Activated T-helper 17 cell treated with anti-CD3 and anti-CD28 coated beads, Interleukin-2, amount 50 U/mL, for 72 hours (primary cell): ENCODE measurements at regions not wholly inside any gene's neighbourhood (a gene's known extent, or its start where the extent isn't known, plus 50 kb on each side); places are given as distances from the start of the nearest gene placed in this dataset.
A peak's percentile ranks its signal among the peaks of the same experiment; 100 is the strongest.

Source experiments
- ATAC-seq: fragments of 150-1000 bp; cut with Tn5 transposase; replicated peaks from 2 replicates; pipeline ENCODE4 v1.10.0; 2021; ENCODE audit warnings: mild to moderate bottlenecking, moderate library complexity
- H3K27ac Mint-ChIP-seq: one replicate; pipeline ENCODE4 v1.8.0; 2022; ENCODE audit warnings: mixed read lengths
- H3K27me3 Mint-ChIP-seq: one replicate; pipeline ENCODE4 v1.8.0; 2022; ENCODE audit warnings: mixed read lengths
- H3K36me3 Mint-ChIP-seq: one replicate; pipeline ENCODE4 v1.8.0; 2022; ENCODE audit warnings: low read depth, mild to moderate bottlenecking, mixed read lengths
- H3K4me1 Mint-ChIP-seq: one replicate; pipeline ENCODE4 v1.8.0; 2022; ENCODE audit warnings: mixed read lengths
- H3K4me3 Mint-ChIP-seq: one replicate; pipeline ENCODE4 v1.8.0; 2022; ENCODE audit warnings: mild to moderate bottlenecking, mixed read lengths
- H3K9me3 Mint-ChIP-seq: one replicate; pipeline ENCODE4 v1.8.0; 2022; ENCODE audit warnings: mixed read lengths

DNA sequence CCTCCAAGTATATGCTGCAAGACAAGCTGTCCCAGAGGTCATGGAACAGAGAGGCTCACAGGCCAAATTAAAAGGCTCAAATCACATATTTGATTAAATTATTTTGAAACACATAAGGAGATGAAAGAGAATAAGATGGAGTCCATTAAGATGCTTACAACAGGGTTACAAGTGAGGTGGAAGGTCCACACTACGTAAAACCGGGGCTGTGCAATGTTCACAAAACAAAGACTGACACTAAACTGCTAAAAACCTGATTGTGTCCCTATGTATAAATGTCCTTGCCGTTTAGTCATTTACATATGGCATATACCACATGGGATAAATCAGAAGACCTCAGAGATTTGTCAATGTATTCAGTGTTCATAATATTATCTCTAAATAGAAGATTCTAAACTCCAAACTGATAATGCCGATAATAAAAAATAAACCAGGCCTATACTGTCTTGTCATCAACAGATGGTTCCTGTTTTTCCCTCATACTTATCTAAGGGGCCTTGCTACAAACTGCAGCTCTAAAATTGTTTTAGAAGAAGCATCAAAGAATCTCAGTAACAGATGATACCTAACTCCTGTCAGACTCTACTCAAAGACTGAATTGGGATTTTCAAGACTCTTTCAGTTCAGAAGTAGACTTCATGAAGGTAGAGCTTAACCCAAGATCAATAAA is 51.8 kb upstream of the RIPOR2 start:
- Mint-ChIP-seq H3K27ac (no peak overlapping the region), H3K36me3 (peaks cover 27% of the 10 kb centered on the region), H3K4me1 (peaks cover 41% of the 10 kb centered on the region), H3K9me3 (peaks cover 4% of the 10 kb centered on the region), H3K4me3 (no peak overlapping the region), H3K27me3 (no peaks in the 10 kb centered on the region)
- ATAC-seq = no peak

DNA sequence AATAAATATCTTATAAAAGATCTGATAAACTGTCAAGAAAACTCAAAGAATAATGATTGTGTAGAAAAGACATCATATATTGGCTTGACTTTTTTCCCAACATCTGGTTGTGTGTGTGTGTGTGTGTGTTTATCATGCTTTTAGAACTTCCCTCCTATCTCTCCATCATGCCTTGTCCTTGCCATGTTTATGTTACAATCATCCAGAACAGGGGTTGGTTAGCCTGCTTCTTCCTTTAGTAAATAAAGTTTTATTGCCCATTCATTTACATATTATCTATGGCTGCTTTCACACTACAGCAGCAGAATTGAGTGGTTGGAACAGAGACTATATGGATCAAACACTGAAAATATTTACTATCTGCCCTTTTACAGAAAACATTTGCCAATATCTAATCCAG is 52.8 kb upstream of the RIPOR2 start:
- peaks cover 27% of the 10 kb centered on the region for H3K36me3 Mint-ChIP-seq
- H3K27ac Mint-ChIP-seq = no peak overlapping the region
- no peak overlapping the region for H3K4me3 Mint-ChIP-seq
- peaks cover 4% of the 10 kb centered on the region for H3K9me3 Mint-ChIP-seq
- no peak for ATAC-seq
- peaks cover 33% of the 10 kb centered on the region for H3K4me1 Mint-ChIP-seq
- no peaks in the 10 kb centered on the region for H3K27me3 Mint-ChIP-seq

DNA sequence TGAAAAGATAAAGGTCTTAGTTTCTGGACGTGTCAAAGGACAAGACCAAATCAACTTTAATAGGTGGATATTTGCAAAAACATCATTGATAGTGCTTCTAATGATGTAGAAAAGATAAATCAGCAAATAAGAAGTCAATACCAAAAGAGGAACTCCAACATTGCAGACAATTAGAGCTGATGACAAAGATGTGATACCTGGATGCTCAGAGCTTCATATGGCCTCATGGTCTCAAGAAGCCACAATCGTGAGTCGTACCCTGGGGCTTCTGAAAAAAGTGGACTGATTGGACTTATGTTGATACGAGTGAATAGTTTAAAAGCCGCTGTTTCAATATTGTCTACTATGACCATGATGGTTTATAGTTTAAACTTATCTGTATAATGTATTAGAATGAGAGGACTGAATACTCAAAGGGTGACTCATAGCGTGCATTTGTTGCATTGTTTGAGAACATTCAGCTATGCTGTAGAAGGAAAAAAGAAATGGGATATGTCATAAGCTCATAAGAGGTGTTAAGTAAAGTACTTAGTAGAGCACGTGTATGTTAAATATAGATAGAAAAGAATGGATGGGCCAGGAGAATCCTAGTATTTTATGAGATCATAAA is 54.6 kb upstream of the RIPOR2 start:
- H3K27ac Mint-ChIP-seq = no peak overlapping the region
- H3K9me3 Mint-ChIP-seq = peaks cover 4% of the 10 kb centered on the region
- no peak overlapping the region for H3K4me3 Mint-ChIP-seq
- no peaks in the 10 kb centered on the region for H3K27me3 Mint-ChIP-seq
- no peak for ATAC-seq
- peaks cover 45% of the 10 kb centered on the region for H3K4me1 Mint-ChIP-seq
- H3K36me3 Mint-ChIP-seq = peaks cover 21% of the 10 kb centered on the region

DNA sequence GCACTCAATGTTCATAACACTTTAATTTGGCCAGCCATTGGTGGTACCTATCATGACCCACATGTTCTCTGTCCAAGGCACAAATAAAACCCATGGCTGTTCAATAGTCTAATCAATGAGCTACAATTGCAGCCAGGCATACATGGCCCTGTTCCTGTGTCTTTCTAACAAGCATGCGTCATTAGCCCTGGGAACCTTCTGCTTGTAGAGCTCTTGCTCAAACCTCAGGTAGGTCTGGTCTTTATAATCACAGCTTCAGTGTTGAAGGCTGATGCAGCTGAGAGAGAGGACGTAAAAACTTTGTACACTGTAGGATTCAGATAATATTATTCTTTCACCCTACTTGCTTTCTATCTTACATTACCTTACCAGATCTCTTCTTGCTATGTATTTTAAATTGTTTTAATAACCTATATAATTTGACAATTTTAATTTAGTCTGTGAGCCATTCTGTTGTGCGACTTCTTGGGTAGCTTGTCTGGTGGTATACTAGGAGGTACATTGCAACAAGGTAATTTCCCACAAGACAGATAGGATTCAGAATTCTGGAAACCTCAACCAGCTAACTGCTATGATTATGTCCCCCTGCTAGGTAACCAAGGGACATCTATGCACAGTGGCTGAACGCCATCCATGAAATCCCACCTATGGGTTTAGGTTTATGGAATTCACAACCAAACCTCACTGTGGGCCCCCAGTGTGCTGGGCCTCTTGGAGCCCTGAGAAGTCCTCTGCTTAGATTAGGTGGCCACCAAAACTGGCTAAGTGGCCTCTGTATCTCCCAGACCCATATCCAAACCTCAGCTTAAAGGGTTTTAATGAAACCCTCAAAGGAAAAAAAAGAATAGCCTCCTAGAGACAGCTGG is 55.4 kb upstream of the RIPOR2 start:
- Mint-ChIP-seq H3K27ac (peak overlapping the region; percentile 51), H3K36me3 (peaks cover 17% of the 10 kb centered on the region), H3K4me1 (peaks cover 41% of the 10 kb centered on the region), H3K4me3 (peak overlapping the region; percentile 62), H3K27me3 (no peaks in the 10 kb centered on the region), H3K9me3 (peaks cover 4% of the 10 kb centered on the region)
- peak; percentile 18 for ATAC-seq

DNA sequence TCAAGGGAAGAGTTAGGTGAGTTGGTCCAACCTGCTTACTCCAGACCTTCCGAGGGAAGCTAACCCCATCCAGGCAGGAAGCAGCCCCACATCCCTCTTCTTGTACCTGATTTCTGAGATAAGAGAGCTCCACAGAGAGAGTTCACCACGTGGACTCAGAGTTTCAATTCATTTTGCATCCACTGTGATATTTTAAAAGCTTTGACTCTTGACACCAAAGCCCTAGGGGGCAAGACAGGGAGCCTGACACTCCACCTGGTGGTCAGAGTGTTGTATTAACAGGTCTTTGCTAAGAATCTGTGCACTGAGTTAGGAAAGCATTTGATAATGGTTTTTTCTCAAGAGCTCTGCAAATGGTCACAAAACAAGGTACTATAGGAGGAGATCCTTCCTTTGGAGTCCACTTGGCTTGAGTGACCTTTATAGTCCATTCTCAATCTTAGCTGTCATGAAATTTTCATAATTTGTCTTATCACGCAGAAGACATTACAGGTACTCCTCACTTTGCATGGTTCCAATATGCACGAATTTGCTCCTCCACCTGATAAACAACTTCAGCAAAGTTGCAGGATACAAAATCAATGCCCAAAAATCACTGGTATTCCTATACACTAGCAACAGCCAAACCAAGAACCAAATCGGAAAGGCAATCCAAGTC is 56.2 kb upstream of the RIPOR2 start:
- H3K27me3 Mint-ChIP-seq = no peaks in the 10 kb centered on the region
- H3K27ac Mint-ChIP-seq = peak overlapping the region; percentile 51
- peak overlapping the region; percentile 62 for H3K4me3 Mint-ChIP-seq
- ATAC-seq = peak; percentile 92
- peaks cover 9% of the 10 kb centered on the region for H3K36me3 Mint-ChIP-seq
- H3K4me1 Mint-ChIP-seq = peaks cover 42% of the 10 kb centered on the region
- no peaks in the 10 kb centered on the region for H3K9me3 Mint-ChIP-seq

DNA sequence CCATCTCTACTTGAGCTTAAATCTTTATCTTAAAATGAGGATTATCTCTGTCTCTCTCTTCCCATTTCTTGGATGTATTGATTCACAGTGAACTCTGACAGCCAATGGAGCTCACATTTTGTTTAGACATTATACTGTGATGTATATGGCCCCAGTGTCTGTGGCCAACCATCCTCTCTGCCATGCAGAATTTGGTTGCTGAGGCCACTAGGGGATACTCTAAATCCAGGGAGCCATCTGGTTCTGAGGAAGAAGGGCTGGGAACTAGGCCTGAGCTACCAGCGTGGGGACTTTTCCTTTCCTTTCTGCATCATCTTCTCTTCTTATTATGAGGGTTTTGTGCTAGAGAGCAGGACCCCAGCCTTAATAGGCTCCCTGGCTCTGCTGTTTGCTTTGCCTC is 59.1 kb upstream of the RIPOR2 start:
- Mint-ChIP-seq H3K27me3 (no peaks in the 10 kb centered on the region), H3K36me3 (no peaks in the 10 kb centered on the region), H3K4me1 (peaks cover 62% of the 10 kb centered on the region), H3K9me3 (no peaks in the 10 kb centered on the region), H3K27ac (no peak overlapping the region), H3K4me3 (no peak overlapping the region)
- ATAC-seq = no peak

DNA sequence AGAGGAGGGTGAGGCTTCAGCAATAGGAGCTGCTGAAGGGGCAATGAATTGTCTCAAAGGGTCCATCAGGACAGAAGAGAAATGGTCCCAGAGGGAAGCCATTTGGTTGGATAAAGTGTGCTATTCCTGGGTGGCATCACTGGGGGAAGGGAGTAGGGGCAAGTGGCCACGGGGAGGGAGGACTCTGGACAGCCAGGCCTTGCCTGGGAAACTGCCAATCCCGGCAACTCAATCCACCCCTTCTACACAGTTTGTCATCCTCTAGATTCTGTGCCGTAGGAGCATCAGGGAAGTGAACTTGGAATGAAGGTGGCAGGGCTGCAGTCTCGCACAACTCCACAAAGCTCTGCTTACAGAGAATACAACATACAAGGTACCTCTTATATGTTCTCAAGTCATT is 59.5 kb upstream of the RIPOR2 start:
- Mint-ChIP-seq H3K4me1 (peaks cover 63% of the 10 kb centered on the region), H3K27me3 (no peaks in the 10 kb centered on the region), H3K36me3 (peaks cover 3% of the 10 kb centered on the region), H3K4me3 (no peak overlapping the region), H3K27ac (no peak overlapping the region), H3K9me3 (peaks cover 4% of the 10 kb centered on the region)
- no peak for ATAC-seq

DNA sequence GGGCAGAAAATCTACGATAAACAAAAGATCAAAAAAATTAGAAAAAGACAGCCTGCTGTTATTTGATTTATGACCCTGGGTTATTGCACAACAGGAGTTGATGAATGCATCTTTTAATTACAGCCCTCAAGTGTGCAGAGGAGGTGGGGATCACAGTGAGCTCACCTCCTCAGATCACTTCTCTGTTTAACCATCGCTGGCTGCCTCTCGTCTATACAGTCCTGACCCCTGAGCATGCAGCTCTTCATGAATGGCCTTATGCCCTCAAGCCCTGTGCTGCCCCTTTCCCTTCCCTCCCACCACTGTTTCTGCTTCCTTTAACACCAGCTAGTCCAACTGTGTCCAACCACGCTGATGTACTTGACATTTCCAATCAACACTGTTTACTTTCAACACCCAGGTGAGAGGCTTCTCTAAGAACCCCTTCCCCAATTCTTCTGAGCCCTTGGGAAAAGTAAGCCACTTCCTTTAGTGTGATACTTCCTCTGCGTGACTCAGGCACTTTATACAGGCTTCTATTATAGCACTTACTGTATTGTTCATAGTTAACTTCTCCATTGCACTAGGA is 60.6 kb upstream of the RIPOR2 start:
- H3K4me1 Mint-ChIP-seq = peaks cover 58% of the 10 kb centered on the region
- peaks cover 4% of the 10 kb centered on the region for H3K9me3 Mint-ChIP-seq
- H3K4me3 Mint-ChIP-seq = peak overlapping the region; percentile 1

DNA sequence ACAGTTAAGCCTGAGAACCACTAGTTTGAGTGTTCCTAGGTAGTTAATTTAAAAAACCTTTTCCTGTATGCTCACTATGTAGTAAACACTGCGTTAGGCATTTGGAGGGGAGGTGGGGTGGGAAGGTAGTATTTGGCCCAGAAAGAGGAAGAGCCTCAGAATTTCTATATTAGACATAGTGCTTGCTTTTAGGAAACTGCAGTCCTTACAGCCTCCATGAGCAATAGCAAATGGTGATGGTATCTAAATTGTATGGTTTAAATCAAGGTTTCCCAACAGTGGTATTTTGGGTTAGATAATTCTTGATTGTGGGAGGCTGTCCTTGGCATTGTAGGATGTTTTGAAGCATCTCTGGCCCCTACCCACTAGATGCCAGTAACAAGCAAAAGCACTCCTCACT is 61.5 kb upstream of the RIPOR2 start:
- peaks cover 8% of the 10 kb centered on the region for H3K36me3 Mint-ChIP-seq
- H3K27ac Mint-ChIP-seq = peak overlapping the region; percentile 0
- ATAC-seq = no peak
- peak overlapping the region; percentile 1 for H3K4me3 Mint-ChIP-seq
- peaks cover 4% of the 10 kb centered on the region for H3K9me3 Mint-ChIP-seq
- H3K27me3 Mint-ChIP-seq = no peaks in the 10 kb centered on the region
- peaks cover 51% of the 10 kb centered on the region for H3K4me1 Mint-ChIP-seq

More for the DNA sequence above, 60.6 kb upstream of the RIPOR2 start:
- Mint-ChIP-seq H3K27me3 (no peaks in the 10 kb centered on the region), H3K27ac (peak overlapping the region; percentile 0), H3K36me3 (peaks cover 8% of the 10 kb centered on the region)
- no peak for ATAC-seq

DNA sequence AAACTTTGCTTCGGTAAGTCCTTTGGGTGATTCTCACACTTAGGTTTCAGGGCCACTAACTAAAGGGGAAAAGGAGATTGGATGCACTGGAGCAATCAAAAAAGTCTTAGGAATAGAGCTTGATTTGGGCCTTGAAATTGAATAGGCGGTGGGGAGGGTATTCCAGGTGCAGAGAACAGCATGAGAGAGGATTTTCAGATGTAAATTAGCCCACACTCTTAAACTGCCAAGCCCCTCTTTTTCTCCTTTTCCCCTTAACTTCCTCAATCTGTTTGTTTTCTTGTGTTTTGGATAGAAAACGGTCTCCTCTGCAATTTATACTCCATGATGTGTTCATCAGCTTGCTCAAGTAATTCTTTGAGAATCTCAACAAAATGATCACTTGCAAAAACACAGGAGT is 62.1 kb upstream of the RIPOR2 start:
- peaks cover 48% of the 10 kb centered on the region for H3K4me1 Mint-ChIP-seq

DNA sequence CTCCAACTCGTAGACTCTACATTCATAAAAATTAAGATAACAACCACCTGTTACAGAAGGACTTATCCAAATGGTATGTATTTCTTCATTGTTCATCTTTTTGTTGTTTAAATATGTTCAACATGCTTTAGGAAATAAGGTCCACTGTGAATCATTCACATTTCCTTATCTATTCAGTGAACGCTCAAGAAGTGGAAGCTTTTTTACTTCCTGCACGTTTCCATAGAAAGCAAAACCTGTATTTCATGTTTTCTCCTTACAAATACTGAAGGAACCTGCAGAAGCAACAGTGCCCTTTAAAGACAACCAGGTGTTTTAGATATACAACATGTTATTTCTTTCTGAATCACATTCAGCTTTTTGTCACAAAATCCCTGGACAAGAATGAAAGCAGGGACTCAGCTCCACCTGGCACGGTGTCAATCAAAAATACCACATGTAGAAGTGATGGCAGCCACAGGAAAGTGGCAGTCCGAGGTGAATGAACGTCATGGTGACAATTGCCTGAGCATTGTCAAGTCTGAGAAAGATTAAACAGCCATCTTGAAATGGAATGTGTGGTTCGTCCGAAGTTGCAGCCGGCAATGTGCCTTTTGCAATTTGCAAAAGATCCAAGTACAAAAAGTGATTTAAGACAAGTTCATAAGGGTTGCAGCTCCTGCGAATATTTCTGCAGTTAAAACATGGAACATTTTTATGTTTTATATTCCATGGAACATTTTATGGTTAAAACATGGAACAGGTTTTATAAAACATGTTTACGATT is 66.7 kb upstream of the RIPOR2 start:
- Mint-ChIP-seq H3K9me3 (peaks cover 4% of the 10 kb centered on the region), H3K36me3 (peaks cover 8% of the 10 kb centered on the region), H3K4me3 (no peak overlapping the region), H3K27ac (no peak overlapping the region), H3K4me1 (peaks cover 54% of the 10 kb centered on the region), H3K27me3 (no peaks in the 10 kb centered on the region)
- ATAC-seq = no peak

More for the DNA sequence above, 62.1 kb upstream of the RIPOR2 start:
- no peak for ATAC-seq
- H3K27ac Mint-ChIP-seq = peak overlapping the region; percentile 0
- peaks cover 8% of the 10 kb centered on the region for H3K36me3 Mint-ChIP-seq
- peak overlapping the region; percentile 1 for H3K4me3 Mint-ChIP-seq
- peaks cover 4% of the 10 kb centered on the region for H3K9me3 Mint-ChIP-seq
- H3K27me3 Mint-ChIP-seq = no peaks in the 10 kb centered on the region

DNA sequence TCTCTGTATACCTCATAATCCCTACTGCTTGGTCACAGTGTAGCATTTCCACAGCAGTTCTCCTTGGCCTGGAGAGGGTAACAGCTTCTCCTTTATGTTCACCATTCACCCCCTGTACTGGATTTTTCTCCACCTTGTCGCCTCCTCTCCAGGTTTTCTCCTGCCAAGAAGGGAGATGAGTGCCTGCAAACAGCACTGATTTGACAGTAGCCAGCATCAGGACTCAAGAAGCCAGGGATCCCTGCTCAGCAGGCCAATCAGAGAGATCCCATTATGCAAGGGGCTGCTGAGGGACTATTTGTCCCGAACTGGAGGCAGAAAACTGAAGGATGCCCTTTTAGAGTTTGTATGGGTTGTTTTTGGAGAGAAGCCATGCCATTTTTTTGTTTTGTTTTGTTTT is 68.6 kb upstream of the RIPOR2 start:
- H3K27ac Mint-ChIP-seq = no peak overlapping the region
- H3K4me3 Mint-ChIP-seq = no peak overlapping the region
- peaks cover 58% of the 10 kb centered on the region for H3K4me1 Mint-ChIP-seq
- H3K36me3 Mint-ChIP-seq = peaks cover 8% of the 10 kb centered on the region
- no peak for ATAC-seq
- H3K9me3 Mint-ChIP-seq = peaks cover 4% of the 10 kb centered on the region
- no peaks in the 10 kb centered on the region for H3K27me3 Mint-ChIP-seq

DNA sequence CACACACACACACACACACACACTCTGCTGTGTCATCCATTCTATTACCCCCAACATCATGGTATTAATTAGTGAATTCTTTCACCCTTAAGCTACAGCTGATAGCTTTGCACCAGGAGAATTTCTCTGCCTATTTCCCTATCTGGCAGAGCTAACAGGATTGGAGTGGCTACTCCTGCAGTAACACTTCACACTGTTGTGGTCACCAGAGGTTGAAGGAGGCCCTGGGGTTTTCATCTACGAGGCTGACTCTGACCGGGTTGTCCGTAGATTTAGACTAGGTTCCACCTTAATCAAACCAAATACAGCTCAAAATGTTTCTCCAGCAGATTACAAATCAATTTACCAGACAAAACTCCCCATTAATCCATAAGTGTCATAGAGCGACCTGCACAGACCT is 69.2 kb upstream of the RIPOR2 start:
- H3K27me3 Mint-ChIP-seq = no peaks in the 10 kb centered on the region
- H3K36me3 Mint-ChIP-seq = peaks cover 7% of the 10 kb centered on the region
- H3K27ac Mint-ChIP-seq = peak overlapping the region; percentile 10
- no peak for ATAC-seq
- H3K9me3 Mint-ChIP-seq = peaks cover 3% of the 10 kb centered on the region
- H3K4me3 Mint-ChIP-seq = no peak overlapping the region
- peaks cover 62% of the 10 kb centered on the region for H3K4me1 Mint-ChIP-seq
